GM20431 (cell line): ENCODE measurements at regions not wholly inside any gene's neighbourhood (a gene's known extent, or its start where the extent isn't known, plus 50 kb on each side); places are given as distances from the start of the nearest gene placed in this dataset.

Experiments
- in situ Hi-C: fragments of 300-500 bp; cut with MseI, MboI; formaldehyde crosslinking; loops from one replicate; pipeline ENCODE4 v1.15.0; 2020; ENCODE audit warnings: low sequenced_read_pairs; ENCODE audit not compliant: unreplicated experiment

GRCh38 chr10:58967551-58968388, 208.7 kb upstream of the PHYHIPL start:
- in situ Hi-C loops = loop anchor here (25.0 kb wide), 1 partner anchor 645 kb away; no protein-coding TSS in a partner anchor

DNA sequence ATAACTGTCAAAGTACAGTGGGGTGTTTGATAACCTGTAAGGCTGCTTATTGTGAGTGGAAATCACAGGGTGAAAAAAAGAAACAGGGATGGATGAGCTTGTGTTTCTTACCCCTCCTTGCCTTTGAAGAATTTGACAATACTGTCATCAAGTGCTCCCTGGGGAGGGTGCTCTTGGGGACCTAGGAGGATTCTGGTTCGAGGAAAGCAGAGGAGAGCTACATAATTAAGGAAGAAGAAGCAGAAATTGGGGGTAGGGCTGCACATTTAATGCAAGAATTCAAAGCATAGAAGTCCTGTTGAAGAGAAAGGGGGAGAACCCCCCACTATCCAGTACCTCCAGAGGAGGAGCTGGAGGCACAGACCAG, 208.1 kb upstream of the PHYHIPL start:
- in situ Hi-C loops = loop anchor here (25.0 kb wide), 1 partner anchor 644 kb away; no protein-coding TSS in a partner anchor

GRCh38 chr10:58969576-58969975, 206.9 kb upstream of the PHYHIPL start:
- in situ Hi-C loops = loop anchor here (25.0 kb wide), 1 partner anchor 643 kb away; no protein-coding TSS in a partner anchor

DNA sequence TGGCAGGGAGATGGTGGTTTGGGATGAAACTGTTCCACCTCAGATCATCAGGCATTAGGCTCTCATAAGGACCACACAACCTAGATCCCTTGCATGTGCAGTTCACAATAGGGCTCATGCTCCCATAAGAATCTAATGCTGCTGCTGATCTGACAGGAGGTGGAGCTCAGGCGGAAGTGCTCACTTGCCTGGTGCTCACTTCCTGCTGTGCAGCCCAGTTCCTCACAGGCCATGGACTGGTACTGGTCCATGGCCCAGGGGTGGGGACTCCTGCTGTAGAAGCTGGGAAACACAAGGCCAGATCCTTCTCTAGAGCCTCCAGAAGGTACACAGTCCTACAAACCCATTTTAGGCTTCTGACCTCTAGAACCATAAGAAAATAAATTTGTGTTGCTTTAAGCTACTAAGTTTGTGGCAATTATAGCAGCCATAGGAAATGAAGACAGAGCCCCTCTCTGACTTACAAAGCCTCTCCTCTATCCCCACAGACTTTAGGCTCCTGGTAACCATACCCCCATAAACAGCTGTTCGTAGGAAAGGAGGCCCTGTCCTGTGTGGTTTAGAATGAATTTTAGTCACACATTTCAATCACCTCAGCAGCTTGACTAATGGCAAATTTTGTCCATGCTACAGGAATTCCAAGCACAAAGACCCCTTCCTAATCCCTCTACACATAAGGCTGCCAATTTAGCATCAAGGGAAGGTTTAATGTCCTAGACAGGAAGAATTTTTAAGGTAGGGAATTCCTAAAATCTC, 206.1 kb upstream of the PHYHIPL start:
- in situ Hi-C loops = loop anchor here (25.0 kb wide), 1 partner anchor 642 kb away; no protein-coding TSS in a partner anchor

DNA sequence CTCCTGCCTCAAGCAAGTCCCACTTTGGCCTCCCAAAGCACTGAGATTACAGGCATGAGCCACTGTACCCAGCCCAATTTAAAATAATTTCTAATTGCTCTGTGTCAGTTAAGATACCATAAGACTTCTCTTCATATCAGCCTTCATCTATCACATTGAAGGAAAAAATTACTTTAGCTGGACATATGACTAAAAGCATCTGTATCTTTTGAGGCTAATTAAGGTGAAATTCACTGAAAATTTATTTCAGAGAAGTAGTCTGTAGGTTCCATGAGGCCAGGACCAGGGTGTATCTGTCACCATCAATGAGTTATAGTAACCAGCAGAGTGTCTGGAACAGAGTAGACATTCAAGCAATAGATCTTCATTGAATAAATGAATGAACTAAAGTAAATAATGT, 205.2 kb upstream of the PHYHIPL start:
- in situ Hi-C loops = loop anchor here (25.0 kb wide), 1 partner anchor 641 kb away; no protein-coding TSS in a partner anchor

DNA sequence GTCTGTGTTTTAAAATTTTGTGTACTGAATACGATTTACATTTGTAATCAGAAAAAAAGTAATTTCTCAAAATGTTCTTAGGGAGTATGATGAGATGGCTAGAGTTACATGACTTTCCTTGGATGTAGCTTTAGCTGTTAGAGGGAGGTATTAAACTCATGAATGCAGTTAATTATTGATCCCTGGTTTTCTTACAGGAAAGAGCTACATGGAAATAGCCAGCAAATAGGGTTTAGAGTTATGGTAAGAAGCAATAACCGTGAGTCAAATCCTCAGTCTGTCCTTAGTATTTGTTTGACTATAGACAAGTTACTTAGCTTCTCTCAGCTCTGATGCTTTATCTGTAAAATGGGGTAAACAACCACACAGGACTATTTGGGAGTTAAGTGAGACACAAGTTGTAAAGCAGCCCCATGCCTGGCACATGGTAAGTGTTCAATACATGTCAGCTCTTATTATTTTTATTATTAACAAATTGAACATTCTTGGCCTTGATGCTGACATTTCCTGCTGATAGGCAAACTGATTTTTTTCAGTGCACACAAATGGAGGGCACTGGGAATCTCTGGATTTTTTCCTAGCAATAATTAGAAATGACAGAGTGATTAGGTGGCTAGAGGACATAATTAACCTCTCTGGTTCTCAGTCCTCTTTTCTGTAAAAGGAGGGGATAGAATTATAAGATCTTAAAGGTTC, 204.5 kb upstream of the PHYHIPL start:
- in situ Hi-C loops = loop anchor here (25.0 kb wide), 1 partner anchor 640 kb away; no protein-coding TSS in a partner anchor

DNA sequence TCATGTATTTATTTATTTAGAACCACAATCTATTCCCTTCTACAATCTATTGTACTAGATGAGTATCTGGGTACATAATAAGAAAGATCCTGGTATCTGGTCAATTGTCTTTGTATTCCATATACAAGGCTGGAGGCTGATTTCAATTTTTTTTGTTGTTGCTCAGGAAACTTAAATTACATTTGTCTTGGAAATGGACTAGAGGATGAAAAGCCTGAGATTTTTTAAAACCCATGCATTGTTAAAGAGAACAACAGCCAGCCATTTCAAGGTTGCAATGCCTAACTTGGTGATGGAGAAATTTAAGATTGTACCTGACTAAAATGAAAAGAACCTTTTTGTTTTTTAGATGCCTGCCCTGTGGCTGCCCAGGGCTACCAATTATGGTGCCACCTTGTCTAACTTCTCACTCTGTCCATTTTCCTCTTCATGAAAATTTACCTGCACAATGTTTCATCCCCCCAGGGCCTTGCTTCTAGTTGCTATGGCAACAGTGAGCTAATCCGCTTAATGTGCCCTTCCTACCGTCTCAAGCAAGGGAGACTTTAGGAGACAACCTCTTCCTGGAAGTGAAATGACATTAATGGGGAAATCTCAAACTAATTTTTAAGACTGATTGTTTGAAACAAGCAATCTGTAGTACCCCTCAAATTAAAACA, 203.7 kb upstream of the PHYHIPL start:
- in situ Hi-C loops = loop anchor here (25.0 kb wide), 1 partner anchor 640 kb away; no protein-coding TSS in a partner anchor

GRCh38 chr10:58973235-58973595, 203.2 kb upstream of the PHYHIPL start:
- in situ Hi-C loops = loop anchor here (25.0 kb wide), 1 partner anchor 639 kb away; no protein-coding TSS in a partner anchor

DNA sequence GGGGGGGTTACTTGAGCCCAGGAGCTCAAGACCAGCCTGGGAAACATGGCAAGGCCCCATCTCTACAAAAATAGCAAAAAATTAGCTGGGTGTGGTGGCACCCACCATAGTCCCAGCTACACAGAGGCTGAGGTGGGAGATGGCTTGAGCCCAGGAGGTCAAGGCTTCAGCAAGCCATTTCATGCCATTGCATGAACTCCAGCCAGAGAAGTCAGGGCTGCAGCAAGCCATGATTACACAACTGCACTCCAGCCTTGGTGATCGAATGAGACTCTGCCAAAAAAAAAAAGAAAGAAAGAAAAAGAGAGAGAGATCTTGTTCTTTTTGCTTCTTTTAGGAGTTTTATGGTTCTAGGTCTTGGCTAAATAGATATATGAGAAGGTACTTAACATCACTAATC, 200.2 kb upstream of the PHYHIPL start:
- in situ Hi-C loops = no loop called here

- in situ Hi-C loops = no loop called here
These were observed 196.7 kb upstream of the PHYHIPL start for GRCh38 chr10:58979711-58980110.

- in situ Hi-C loops = no loop called here
These were observed 195.5 kb upstream of the PHYHIPL start for GRCh38 chr10:58980826-58981415.

DNA sequence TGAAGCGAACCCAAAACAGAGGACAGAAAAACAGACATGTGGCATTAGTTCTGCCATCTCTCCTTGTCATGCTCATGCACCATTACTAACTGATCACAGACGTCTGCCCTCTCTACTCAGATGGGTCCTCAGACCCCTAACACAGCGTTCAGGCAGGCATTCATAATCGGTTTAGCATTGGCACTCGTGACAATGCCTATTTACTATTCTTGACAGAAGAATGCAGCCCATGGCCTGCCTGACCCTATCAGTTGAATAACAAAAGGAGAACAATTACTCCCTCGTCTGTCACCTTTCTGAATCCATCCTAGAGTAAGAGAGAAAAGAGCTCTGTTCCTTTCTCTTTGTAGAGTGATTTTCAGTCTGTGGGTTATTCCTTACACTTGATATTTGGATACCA, 194.6 kb upstream of the PHYHIPL start:
- in situ Hi-C loops = no loop called here

- in situ Hi-C loops = no loop called here
These were observed 193.8 kb upstream of the PHYHIPL start for GRCh38 chr10:58982470-58983239.

GRCh38 chr10:58985216-58985615, 191.2 kb upstream of the PHYHIPL start:
- in situ Hi-C loops = no loop called here

GRCh38 chr10:58989486-58990039, 186.9 kb upstream of the PHYHIPL start:
- in situ Hi-C loops = no loop called here

DNA sequence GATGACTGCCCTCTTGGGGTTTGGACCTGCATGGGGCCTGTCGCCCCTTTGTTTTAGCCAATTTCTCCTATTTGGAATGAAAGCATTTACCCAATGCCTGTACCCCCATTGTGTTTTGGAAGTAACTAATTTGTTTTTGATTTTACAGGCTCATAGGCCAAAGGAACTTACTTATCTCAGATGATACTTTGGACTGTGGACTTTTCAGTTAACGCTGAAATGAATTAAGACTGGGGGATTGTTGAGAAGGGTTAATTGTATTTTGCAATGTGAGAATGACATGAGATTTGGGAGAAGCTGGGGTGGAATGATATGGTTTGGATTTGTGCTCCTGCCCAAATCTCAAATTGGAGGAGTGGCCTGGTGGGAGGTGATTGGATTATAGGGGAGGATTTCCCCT, 185.8 kb upstream of the PHYHIPL start:
- in situ Hi-C loops = no loop called here

DNA sequence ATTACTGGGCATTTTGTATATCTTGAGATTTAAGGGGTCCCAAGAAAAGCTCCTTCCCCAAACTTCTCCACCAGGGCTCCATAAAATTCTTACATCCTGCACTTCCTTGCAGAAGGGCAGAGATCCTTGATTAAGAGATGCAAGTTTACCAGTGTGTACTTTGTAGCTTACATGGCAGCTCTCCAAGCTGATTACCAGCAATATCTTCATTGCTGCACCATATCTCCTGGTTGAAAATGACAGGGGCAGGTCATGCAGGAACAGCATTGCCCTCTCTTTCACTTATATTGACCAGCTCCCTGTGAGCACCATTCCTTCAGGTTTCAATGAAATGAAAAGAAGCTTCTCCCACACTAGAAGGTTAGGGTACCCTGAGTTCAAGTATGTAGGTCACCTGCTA, 184.6 kb upstream of the PHYHIPL start:
- in situ Hi-C loops = no loop called here

GRCh38 chr10:58992830-58993460, 183.5 kb upstream of the PHYHIPL start:
- in situ Hi-C loops = no loop called here
